ENCODE measurements at regions not wholly inside any gene's neighbourhood (a gene's known extent, or its start where the extent isn't known, plus 50 kb on each side); places are given as distances from the start of the nearest gene placed in this dataset.

DNA sequence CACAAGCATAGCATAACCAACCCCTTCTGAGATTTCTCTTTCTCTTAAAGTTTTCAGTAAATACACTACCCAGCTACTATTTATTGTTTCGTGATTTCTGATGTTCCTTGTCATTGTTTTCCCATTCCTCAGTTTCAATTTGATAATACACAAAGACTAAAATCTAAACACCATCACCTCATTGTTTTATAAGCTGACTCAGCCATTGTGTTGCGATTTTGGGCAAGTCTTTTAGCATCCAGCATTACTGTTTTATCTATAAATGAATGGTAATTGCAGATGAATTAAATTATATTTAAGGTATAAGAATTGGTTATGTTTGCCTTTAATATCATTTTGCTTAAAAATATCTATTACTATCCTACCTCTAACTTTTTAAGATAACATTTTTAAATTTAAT, 1308.5 kb downstream of the PLA2G4A start:
- H3K9me3 ChIP-seq (ENCODE audit: control insufficient read depth in 4 of 4, low read length in 3 of 4) = peaks cover 0 to 1% (median 0%) of the 10 kb centered on the region in 4 donors
- WGBS = 61% methylated on average over 2 of the region's 2 CpGs
- H3K27me3 ChIP-seq (ENCODE audit: control insufficient read depth in 4 of 4, insufficient read depth in 4 of 4, low read length in 3 of 4) = no peaks in the 10 kb centered on the region
- H3K27ac ChIP-seq (ENCODE audit: low read depth in 1 of 2, low read length in 2 of 2) = no peak overlapping the region
- H3K36me3 ChIP-seq (ENCODE audit: control insufficient read depth in 4 of 4, insufficient read depth in 3 of 4, low read depth in 1 of 4, low read length in 3 of 4) = no peaks in the 10 kb centered on the region
- H3K4me1 ChIP-seq (ENCODE audit: control insufficient read depth in 4 of 4, insufficient read depth in 4 of 4, low read length in 3 of 4) = no peaks in the 10 kb centered on the region
- H3K9ac ChIP-seq (ENCODE audit: low read depth in 1 of 2, low read length in 2 of 2) = no peak overlapping the region
- DNase-seq (ENCODE audit: low spot score) = no peak
- no peak overlapping the region for H3K4me3 ChIP-seq (ENCODE audit: low read depth in 1 of 3, low read length in 3 of 3)
- TF ChIP-seq, protein P1, sequence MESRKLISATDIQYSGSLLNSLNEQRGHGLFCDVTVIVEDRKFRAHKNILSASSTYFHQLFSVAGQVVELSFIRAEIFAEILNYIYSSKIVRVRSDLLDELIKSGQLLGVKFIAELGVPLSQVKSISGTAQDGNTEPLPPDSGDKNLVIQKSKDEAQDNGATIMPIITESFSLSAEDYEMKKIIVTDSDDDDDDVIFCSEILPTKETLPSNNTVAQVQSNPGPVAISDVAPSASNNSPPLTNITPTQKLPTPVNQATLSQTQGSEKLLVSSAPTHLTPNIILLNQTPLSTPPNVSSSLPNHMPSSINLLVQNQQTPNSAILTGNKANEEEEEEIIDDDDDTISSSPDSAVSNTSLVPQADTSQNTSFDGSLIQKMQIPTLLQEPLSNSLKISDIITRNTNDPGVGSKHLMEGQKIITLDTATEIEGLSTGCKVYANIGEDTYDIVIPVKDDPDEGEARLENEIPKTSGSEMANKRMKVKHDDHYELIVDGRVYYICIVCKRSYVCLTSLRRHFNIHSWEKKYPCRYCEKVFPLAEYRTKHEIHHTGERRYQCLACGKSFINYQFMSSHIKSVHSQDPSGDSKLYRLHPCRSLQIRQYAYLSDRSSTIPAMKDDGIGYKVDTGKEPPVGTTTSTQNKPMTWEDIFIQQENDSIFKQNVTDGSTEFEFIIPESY (IDR thresholded peaks at IDR 0.05) = no peak
- TF ChIP-seq NR2F2 (IDR thresholded peaks at IDR 0.05) (no peak), HNF4A (conservative IDR thresholded peaks at IDR 0.05) (no peak), FOXA2 (IDR thresholded peaks at IDR 0.05) (no peak), TAF1 (conservative IDR thresholded peaks at IDR 0.05) (no peak), FOXA1 (IDR thresholded peaks at IDR 0.05) (no peak), JUND (IDR thresholded peaks at IDR 0.05) (no peak)
- TF ChIP-seq, protein P2, sequence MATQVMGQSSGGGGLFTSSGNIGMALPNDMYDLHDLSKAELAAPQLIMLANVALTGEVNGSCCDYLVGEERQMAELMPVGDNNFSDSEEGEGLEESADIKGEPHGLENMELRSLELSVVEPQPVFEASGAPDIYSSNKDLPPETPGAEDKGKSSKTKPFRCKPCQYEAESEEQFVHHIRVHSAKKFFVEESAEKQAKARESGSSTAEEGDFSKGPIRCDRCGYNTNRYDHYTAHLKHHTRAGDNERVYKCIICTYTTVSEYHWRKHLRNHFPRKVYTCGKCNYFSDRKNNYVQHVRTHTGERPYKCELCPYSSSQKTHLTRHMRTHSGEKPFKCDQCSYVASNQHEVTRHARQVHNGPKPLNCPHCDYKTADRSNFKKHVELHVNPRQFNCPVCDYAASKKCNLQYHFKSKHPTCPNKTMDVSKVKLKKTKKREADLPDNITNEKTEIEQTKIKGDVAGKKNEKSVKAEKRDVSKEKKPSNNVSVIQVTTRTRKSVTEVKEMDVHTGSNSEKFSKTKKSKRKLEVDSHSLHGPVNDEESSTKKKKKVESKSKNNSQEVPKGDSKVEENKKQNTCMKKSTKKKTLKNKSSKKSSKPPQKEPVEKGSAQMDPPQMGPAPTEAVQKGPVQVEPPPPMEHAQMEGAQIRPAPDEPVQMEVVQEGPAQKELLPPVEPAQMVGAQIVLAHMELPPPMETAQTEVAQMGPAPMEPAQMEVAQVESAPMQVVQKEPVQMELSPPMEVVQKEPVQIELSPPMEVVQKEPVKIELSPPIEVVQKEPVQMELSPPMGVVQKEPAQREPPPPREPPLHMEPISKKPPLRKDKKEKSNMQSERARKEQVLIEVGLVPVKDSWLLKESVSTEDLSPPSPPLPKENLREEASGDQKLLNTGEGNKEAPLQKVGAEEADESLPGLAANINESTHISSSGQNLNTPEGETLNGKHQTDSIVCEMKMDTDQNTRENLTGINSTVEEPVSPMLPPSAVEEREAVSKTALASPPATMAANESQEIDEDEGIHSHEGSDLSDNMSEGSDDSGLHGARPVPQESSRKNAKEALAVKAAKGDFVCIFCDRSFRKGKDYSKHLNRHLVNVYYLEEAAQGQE (IDR thresholded peaks at IDR 0.05) = no peak

DNA sequence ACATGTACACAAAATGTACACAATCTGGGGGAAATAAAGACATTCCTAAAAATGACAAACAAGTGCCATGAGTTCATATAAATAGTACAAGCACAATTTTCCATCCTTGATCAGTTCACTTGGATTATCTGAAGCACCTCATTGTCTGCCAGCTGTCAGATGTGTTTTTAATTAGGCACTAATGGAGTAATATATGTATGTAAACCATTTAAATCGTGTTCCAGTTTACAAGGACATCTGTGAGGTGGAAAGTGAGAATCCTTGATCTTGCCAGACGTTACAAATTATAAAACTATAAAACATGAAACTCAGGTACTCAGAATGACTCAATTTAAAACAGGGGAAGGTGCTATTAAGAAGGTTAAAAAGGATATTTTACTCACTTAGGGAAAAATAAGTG, 1312.2 kb downstream of the PLA2G4A start:
- Histone ChIP-seq H3K4me3 (ENCODE audit: low read depth in 1 of 3, low read length in 3 of 3) (no peak overlapping the region), H3K36me3 (ENCODE audit: control insufficient read depth in 4 of 4, insufficient read depth in 3 of 4, low read depth in 1 of 4, low read length in 3 of 4) (no peaks in the 10 kb centered on the region), H3K27ac (ENCODE audit: low read depth in 1 of 2, low read length in 2 of 2) (no peak overlapping the region), H3K9me3 (ENCODE audit: control insufficient read depth in 4 of 4, low read length in 3 of 4) (peaks cover 0 to 1% (median 0%) of the 10 kb centered on the region in 4 donors), H3K4me1 (ENCODE audit: control insufficient read depth in 4 of 4, insufficient read depth in 4 of 4, low read length in 3 of 4) (no peaks in the 10 kb centered on the region), H3K9ac (ENCODE audit: low read depth in 1 of 2, low read length in 2 of 2) (no peak overlapping the region), H3K27me3 (ENCODE audit: control insufficient read depth in 4 of 4, insufficient read depth in 4 of 4, low read length in 3 of 4) (no peaks in the 10 kb centered on the region)
- no peak for DNase-seq (ENCODE audit: low spot score)
- 40% methylated on average over 2 of the region's 2 CpGs for whole genome bisulfite sequencing
- TF ChIP-seq FOXA2 (IDR thresholded peaks at IDR 0.05) (no peak), RXRA (IDR thresholded peaks at IDR 0.05) (no peak), NR2F2 (IDR thresholded peaks at IDR 0.05) (no peak), EGR1 (IDR thresholded peaks at IDR 0.05; ENCODE audit: low read depth in 2 of 2) (no peak), HNF4G (IDR thresholded peaks at IDR 0.05) (no peak), RAD21 (IDR thresholded peaks at IDR 0.05) (no peak), TAF1 (conservative IDR thresholded peaks at IDR 0.05) (no peak), FOXA1 (IDR thresholded peaks at IDR 0.05) (no peak), YY1 (IDR thresholded peaks at IDR 0.05) (no peak), GABPA (IDR thresholded peaks at IDR 0.05 in 1 of 2, conservative IDR thresholded peaks at IDR 0.05 in 1 of 2) (no peak), HNF4A (conservative IDR thresholded peaks at IDR 0.05) (no peak), JUND (IDR thresholded peaks at IDR 0.05) (no peak), SP1 (IDR thresholded peaks at IDR 0.05) (no peak)
- TF ChIP-seq, protein P2 (IDR thresholded peaks at IDR 0.05) = no peak
- TF ChIP-seq, protein P3, sequence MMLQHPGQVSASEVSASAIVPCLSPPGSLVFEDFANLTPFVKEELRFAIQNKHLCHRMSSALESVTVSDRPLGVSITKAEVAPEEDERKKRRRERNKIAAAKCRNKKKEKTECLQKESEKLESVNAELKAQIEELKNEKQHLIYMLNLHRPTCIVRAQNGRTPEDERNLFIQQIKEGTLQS (IDR thresholded peaks at IDR 0.05) = no peak
- TF ChIP-seq, protein P4, sequence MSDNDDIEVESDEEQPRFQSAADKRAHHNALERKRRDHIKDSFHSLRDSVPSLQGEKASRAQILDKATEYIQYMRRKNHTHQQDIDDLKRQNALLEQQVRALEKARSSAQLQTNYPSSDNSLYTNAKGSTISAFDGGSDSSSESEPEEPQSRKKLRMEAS (IDR thresholded peaks at IDR 0.05) = no peak
- TF ChIP-seq, protein P5, sequence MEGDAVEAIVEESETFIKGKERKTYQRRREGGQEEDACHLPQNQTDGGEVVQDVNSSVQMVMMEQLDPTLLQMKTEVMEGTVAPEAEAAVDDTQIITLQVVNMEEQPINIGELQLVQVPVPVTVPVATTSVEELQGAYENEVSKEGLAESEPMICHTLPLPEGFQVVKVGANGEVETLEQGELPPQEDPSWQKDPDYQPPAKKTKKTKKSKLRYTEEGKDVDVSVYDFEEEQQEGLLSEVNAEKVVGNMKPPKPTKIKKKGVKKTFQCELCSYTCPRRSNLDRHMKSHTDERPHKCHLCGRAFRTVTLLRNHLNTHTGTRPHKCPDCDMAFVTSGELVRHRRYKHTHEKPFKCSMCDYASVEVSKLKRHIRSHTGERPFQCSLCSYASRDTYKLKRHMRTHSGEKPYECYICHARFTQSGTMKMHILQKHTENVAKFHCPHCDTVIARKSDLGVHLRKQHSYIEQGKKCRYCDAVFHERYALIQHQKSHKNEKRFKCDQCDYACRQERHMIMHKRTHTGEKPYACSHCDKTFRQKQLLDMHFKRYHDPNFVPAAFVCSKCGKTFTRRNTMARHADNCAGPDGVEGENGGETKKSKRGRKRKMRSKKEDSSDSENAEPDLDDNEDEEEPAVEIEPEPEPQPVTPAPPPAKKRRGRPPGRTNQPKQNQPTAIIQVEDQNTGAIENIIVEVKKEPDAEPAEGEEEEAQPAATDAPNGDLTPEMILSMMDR (IDR thresholded peaks at IDR 0.05; ENCODE audit: low read depth, low read length, missing input control) = no peak
- TF ChIP-seq, protein P1 (IDR thresholded peaks at IDR 0.05) = no peak

Data from liver (tissue), 8 donors.